HG03342 (cell line): ENCODE measurements at regions not wholly inside any gene's neighbourhood (a gene's known extent, or its start where the extent isn't known, plus 50 kb on each side); places are given as distances from the start of the nearest gene placed in this dataset.
"Not testable (repeated sequence)": the region's sequence is repeated elsewhere in the genome, so short reads cannot be mapped to it uniquely, and the experiment has no call there.

Experiments used
- ATAC-seq: cut with Tn5 transposase; IDR thresholded peaks from one replicate; pipeline ENCODE4 v1.9.1; 2021; ENCODE audit warnings: mild to moderate bottlenecking, moderate library complexity; ENCODE audit not compliant: unreplicated experiment

DNA sequence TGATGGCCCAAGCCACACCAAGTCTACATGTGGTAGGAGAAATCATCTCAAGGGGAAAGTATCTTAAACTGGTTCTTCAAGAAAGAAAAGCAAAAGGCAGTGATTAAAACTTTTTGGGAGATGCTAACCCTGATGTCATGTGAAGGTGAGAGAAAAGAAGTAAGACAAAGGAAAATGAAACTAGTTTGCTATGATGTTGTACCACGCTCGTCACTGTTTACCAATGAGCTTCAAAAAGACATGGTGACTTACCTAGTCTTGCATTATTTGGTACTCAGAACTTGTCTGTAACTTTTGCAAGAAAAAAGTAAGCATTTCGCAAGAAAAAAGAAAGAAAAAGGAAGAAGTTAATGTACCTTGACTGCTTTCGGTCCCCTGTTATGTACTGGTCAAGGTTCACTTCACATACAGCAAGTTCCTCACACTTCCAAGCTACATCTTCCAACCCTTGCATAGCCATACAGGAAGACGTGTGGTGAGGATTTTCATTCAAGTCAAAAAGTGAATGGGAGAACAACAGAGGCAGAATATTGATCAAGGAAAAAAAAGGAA lies 739.3 kb downstream of the NR2F1-AS1 start:
- no peak for ATAC-seq

DNA sequence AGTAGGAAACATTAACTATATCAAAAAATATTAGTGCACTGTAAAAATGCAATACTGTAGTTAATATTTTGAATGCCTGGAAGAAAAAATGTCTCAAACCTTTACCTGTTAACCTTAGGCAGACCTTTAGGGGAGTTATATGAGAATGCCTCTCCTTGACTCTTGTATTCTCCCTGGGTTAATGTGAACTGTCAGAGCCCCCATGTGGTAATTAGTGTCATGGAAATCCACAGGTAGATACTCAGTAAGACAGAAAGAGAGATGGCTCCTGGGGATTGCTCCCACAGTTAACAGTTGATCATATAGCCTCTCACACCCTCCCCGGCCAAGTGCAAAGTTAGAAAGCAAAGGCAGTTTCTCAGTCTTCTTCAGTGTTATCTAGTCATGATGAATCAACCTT lies 742.8 kb downstream of the NR2F1-AS1 start:
- no peak for ATAC-seq

DNA sequence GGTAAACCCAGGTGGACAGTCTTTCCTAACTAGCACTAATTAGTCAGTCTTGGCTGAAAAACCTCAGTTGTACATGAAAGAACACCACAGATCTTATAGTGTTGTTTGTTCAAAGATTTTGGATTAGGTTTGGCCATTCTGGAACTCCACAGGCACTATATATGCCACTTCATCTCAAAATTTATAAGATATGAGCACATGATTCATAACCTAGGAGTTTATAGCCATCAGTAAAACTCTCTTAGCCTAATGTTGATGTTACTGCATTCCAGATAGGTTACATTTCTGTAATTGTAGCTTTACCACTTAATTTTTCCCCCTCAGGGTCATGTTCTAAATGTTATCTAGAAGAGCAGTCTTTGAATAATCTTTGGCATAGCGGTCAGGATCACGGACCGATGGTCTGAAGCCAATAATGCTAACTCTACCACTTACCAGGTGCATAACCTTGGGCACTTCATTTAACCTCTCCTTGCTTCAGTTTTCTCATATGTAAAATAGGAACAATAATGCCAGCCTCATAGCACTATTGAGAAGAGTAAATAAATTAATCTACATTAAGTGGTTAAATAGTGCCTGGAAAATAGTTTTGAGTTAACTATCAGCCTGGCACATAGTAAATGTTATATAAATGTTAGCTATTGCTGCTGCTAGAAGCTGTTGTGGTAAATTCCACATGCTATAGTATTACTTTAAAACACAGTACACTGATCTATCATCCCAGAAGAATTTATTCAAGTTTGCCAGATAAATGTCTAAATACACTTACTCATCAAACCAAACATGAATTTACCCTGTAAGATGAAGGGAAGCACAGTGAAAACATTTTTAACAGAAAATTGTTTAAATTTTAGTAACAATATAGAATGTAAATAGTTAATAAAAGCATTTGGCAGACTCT lies 743.9 kb downstream of the NR2F1-AS1 start:
- no peak for ATAC-seq

DNA sequence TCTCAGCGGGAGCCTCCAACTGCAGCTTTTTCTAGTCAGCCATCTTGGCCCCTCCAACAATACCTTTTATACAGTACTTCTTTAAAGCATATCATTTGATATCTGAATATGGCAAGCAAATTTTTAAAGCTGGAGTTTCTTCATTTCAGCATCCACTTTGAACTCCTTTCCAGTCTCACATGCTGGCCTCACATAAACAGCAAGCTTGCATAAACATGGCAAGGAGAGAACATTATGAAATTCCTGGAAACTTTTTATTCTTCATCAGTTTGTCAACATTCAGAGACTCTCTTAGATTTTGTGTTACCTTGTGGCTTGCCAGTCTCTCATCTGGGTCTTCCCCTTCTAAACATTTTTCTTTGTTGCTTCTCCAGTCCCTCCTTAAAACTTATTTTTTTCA lies 745.3 kb downstream of the NR2F1-AS1 start:
- ATAC-seq = no peak

DNA sequence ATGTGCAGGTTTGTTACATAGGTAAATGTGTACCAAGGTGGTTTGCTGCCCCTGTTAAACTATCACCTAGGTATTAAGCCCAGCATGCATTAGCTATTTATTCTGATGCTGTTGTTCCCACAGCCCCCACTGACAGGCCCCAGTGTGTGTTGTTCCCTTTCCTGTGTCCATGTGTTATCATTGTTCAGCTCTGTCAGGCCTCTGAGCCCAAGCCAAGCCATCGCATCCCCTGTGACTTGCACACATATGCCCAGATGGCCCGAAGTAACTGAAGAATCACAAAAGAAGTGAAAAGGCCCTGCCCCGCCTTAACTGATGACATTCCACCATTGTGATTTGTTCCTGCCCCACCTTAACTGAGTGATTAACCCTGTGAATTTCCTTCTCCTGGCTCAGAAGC lies 757.5 kb downstream of the NR2F1-AS1 start:
- not testable (repeated sequence) for ATAC-seq

DNA sequence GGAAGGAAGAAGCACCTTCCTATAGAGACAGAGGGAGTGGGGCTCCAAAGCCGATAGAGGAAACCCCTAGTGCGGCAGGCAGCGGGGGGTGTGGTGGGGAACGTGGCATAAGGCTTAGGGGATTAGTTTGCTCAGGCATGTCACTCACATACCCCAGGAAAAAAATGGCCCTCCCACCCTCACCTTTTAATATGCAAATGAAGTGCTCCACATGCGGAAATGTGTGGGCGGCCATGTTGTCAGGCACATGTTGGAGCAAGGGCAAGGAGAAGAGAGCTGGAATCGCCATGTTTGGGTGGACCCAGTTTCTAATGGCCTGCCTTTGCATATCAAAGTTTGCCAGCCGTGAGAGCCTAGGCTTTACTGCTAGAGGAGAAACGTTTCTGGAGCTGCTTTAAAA lies 758.8 kb downstream of the NR2F1-AS1 start:
- ATAC-seq = no peak

DNA sequence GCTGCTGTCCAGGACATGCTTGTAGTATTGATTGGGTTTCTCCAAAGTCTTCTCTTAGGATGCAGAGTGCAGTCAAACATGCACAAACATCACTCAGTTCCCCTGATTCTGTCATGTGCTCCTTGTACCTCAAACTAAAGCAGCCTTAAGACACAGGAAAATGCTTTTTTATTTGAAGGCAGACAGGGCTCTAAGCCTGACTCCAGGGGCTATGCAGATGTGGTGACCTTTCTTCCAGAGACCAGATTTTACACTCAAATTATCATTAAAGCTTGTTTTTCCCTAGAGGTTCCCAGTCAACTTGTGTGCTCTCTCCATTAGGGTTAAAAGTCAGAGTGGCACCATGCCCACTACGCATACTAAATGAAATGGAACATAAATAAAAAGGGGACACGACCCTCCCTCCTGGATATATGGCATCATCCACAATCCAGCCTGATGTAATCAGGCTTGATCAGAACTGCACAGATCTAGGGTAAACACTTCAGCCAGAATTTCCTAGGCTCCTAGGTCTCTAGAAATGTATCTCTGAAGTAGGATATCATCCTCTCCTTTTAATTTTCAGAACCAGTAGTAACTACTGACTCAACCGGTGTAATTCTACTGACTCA lies 771.1 kb downstream of the NR2F1-AS1 start:
- no peak for ATAC-seq

DNA sequence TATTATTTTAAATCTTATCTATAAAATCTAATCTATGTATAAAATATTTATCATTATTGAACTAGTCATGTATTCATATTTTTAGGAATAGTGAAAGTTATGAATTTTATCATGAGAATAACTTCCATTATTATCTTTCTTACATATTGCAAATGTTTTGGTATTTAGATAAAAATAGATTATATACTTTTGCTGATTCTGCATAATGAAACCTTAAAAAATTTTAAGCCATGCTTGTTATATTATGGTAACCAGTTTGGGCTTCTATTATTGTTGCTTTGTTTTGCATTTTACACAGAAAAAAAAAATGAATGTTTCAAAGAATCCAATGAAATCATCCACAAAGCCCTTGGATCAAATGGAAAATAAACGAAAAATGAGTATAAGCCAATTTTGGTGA lies 772.5 kb downstream of the NR2F1-AS1 start:
- no peak for ATAC-seq

DNA sequence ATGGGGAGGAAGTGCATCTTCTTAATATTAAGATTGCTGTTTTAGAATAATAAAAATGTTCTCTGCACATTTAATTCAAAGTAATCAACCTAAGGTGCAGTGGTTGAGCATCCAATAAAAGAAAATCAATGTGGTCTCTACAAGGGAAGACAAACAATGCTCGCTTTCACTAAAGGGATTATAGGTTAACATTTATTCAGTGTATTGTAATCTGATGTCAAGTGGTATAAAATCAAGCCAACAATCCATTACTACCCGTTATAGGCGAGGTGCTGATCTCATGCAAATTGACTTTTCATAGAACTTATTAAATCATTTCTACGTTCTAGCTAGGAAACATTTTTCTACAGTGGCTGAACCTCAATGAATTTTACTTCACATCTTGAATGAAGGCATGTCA lies 773.9 kb downstream of the NR2F1-AS1 start:
- ATAC-seq = no peak

DNA sequence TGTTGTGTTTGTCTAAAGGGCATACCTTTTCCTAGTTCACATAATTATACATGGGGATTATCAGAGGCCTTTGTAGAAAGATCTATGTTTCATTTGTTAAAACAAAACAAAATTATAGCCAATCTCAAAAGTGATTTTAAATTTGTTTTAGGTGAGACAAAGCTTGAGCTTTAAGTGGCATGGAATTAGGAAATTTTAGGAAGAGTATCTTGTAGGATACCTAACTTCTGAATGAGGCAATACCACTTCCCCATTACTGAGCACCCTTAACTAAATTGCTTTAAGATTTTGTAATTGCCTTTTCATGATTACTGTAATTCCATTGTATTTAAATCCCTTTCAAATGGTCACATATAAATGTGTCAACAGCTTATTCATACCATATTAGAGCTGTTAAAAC lies 775.6 kb downstream of the NR2F1-AS1 start:
- ATAC-seq = no peak

DNA sequence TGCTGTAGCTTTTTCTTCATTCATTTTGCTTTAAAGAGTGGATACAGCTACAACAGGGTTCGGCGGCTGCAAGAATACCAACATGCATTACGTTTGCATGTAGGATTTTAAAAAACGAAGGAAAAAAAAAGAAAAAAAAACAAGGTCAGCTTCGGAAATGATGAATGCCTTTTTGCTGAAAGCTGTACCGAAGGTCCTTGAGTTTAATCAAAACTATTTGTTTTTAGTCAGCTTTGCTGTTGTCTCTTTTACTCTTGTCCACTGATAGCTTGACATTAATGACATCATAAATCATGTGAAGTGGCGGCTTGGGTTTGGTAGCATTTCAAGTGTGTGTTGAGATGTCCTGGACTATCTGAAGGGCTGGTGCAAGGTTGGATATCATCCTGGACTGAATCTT lies 779.1 kb downstream of the NR2F1-AS1 start:
- ATAC-seq = no peak

DNA sequence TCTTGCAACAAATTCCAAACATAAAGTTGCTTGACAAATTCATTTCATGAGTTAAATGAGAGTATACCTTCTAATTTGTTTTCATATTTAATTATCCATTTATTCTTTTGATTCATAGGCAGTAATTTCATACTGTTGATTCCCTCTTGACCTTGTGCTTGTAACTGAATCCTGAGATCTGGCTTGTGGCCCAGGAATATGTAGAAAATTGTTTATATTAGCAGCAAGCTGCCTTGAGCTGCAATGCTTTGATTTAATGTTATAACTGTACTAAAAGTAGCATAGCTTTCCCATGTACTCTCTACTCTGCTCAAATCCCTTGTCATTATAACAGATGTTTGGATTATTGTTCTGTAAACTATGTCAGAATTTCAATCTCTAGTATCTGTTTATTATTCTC lies 780.7 kb downstream of the NR2F1-AS1 start:
- ATAC-seq = no peak

DNA sequence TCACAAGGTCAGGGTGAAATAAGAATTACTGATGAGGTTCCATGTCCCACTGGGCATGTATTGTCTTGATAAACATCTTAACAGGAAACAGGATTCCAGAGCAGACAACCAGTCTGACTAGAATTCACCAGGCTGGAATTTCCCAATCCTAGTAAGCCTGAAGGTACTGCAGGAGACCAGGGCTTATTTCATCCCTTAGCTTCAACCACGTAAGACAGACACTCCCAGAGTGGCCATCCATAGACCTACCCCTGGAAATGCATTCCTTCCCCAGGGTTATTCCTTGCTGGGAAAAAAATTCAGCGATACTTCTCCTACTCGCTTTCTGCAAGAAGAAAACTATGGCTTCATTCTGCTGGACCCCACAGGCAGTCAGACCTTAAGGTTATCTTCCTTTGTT lies 785.4 kb downstream of the NR2F1-AS1 start:
- no peak for ATAC-seq

DNA sequence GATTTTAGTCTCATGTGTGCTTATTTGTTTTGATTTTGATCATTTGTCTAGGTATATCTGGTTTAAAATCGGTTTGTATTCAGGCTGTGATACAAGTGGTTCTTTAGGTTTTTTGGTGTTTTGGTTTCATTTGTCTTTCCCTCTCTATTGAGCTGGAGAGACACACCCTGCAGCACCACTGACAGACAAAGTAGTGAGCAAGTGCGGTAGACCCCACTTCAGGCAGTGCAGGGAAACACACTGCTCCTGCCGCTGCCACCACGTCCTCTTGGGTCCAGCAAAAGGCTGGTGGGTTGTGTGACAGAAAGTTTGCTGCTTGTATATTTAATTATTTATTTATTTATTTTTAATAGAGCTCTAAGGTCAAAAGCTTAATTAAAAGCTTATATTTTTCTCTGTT lies 801.0 kb downstream of the NR2F1-AS1 start:
- ATAC-seq = no peak

DNA sequence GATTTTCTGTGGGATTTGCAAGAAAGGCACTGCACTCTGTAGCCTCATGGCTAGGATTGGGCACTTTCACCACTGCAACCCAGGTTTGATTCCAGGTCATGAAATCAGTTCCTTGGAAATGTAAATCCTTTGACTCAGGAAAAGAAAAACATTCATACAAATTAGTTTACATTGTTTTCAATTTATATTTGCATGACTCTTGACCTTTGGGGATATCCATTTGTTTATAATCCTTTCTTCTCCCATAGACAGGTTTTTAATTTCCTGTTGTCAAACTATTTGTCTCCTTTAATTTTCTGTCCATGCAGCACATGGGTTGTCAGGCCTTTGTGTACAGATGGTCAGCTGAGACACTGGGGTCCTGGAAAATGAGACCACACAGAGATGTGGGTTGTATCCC lies 801.5 kb downstream of the NR2F1-AS1 start:
- ATAC-seq = no peak

DNA sequence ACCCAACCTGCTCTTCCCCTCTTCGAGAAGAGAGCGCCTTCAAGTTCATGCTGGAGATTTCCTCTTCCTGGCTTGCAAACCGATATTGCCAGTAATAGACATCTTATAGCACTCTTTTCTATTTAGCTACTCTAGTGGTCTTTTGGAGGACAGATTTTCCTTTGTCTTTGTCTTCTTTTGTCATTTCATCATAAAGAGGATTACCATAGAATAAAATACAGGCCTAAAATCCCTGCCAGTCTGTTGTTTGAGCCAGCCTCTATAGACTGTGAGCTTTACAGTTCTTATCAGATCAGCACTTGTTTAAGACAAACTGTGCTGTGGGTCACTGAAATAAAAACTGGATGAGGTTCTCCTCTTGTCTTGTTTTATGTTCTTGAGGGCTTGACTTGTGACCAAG lies 802.8 kb downstream of the NR2F1-AS1 start:
- ATAC-seq = no peak

DNA sequence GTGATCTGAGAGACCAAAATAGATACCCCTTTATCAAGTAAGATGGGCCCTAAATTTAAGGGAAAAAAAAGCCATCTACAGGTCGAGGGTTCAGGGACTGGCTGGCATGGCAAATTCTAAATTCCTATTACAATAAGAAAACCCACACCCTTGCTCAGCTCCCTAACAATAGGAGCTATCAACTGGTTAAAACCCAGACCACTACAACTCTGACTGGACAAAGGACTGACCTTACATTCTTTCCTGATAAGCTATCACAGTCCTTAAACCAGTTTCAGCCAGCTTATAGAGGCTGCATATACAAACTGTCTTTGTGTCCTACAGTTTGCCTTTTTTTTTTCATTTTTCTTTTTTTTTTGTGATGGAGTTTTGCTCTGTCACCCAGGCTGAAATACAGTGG lies 803.6 kb downstream of the NR2F1-AS1 start:
- no peak for ATAC-seq

DNA sequence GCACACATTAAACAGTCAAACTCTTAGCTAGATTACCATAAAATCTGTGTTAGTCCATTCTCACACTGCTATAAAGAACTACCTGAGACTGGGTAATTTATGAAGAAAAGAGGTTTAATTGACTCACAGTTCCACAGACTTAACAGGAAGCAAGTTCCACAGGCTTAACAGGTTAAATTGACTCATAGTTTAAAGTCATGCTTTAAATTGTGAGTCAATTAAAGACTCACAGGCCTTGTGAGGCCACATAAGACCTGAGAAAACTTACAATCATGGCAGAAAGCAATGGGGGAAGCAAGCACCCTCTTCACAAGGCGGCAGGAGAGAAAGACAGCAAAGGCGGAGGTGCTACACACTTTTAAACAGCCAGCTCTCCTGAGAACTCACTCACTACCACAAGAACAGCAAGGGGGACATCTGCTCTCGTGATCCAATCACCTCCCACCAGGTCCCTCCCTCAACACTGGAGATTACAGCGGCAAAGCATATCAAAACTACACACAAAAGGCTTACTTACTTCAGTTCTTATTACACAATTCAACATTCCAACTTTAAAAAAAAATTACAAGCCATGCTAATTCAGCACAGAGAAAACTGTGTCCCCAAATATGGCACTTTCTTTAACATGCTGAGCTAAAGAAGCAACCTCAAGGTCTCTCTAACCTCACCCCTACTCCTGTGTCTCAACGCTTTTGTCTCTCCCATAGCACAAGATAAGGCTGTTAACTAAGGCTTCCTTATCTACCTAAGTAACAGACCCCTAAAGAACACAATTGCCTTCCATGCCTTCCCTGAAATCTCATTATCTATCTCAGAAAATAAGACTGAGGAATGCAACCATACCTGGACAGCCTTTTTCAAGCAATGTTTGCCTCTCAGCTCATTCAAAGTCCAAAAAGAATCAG lies 805.1 kb downstream of the NR2F1-AS1 start:
- ATAC-seq = no peak

DNA sequence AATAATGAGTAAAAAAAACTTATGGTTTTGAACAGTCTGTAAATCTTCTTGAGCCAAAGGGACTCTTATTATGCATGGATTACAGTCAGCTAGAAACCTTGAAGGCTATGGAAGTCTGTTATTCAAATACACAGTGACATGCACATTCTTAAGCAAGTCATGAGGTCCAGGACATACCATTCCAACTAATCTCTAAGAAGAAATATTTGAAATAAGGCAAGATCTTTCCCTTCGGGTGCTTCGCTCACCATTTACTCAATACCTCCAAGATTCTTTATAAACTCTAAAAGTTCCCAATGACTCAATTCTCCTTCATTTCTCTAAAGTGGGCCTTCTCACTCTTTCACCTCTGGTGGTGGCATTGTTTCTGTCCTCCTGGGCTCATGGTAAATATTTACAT lies 811.0 kb downstream of the NR2F1-AS1 start:
- ATAC-seq = no peak

DNA sequence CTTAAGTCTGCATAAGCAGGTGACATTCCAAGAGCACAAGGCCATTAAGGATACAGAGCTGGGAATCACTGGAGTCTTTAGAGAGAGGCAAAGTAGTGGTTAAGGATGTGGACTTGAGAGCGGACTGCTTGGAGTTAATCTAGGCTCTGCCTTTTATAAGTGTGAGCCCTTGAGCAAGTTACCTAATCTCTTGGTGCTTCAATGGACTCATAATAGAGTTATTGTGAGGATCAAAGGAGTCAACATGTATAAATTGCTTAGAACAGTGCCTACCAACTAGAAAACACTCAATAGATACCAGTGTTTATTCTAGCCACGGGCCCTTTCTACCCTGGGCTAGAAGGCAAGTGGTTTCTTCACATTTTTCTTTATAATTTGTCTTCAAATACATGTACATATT lies 819.4 kb downstream of the NR2F1-AS1 start:
- no peak for ATAC-seq

DNA sequence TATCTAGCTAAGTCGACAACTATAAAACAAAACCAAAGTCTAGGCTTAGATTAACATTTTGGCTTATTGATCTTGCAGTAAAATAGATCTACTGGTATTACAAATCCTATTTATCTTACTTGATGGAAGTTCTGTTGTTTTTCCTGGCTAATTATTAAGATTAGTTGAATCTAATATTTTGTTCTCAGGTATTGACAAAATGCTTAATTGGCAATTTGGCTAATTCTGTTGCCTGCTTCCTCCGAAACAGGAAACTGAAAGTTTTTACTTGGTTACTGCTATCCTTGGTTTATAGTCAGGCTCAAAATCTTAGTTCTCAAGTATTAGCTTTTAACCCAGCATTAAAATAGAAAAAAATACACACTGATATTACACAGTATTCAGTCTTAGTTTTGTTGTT lies 820.5 kb downstream of the NR2F1-AS1 start:
- no peak for ATAC-seq
